GM12874 (cell line): ENCODE measurements at regions not wholly inside any gene's neighbourhood (a gene's known extent, or its start where the extent isn't known, plus 50 kb on each side); places are given as distances from the start of the nearest gene placed in this dataset.

Experiments used
- CTCF ChIP-seq: IDR thresholded peaks from 2 replicates; pipeline ENCODE4 v1.5.1; 2011; ENCODE audit warnings: low read depth, mild to moderate bottlenecking, control low read depth, low read length, moderate library complexity; ENCODE audit not compliant: insufficient read depth

GRCh38 chr6:12536416-12536815 is 180.2 kb upstream of the PHACTR1 start:
- TF ChIP-seq CTCF, result no peak

DNA sequence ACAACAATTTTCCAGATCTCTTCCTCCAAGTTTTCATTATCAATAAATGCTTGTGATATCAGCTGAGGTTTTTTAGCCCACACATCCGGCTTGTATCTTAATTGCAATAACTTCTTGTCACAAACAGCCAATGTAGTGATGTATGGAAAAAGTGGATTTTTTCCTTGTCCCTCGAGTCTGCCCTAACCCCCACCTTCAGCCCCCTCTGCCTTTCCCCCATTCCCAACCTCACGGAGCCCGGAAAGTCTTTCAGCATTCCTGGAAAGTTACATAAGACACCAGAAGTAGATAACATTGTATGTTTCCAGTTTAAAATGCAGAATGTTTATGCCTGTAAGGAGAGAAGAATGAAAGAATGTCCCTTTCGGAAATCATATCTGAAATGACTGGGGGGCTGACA is 179.2 kb upstream of the PHACTR1 start:
- no peak for TF ChIP-seq CTCF

- TF ChIP-seq CTCF, result no peak
Measured at GRCh38 chr6:12538881-12539357, 177.6 kb upstream of the PHACTR1 start.

GRCh38 chr6:12543953-12544352 is 172.6 kb upstream of the PHACTR1 start:
- TF ChIP-seq CTCF, result no peak

GRCh38 chr6:12544821-12545565 is 171.6 kb upstream of the PHACTR1 start:
- TF ChIP-seq CTCF, result no peak

GRCh38 chr6:12545619-12546409 is 170.8 kb upstream of the PHACTR1 start:
- TF ChIP-seq CTCF, result no peak

DNA sequence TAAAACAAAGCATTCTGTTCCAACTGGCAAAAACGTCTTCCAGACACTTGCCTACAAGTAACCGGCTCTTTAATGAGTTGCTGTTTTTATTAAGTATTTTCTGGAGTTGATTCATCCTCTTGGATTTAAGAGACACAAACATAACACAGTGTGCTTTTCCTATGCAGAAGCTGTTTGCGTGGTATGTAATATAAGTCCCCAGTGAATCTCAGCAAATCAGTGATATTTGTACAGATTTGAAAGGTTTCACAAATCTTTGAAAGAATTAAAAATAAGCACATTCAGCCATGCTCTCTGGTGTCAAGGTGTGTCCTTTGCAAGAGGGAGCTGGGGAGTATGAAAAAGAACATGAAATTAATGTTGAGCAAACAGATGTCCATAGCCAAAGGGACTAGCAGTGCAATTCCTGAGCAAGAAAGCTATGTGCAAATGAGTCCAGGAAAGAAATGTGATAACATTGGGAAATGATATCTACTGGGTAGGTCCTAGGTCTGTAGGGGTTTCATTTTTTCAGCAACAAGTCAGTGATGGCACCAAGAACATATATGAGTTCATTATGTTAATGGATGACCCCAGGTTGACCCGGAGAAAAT is 170.1 kb upstream of the PHACTR1 start:
- TF ChIP-seq CTCF, result no peak
